DMS 273 (cell line): ENCODE measurements at regions not wholly inside any gene's neighbourhood (a gene's known extent, or its start where the extent isn't known, plus 50 kb on each side); places are given as distances from the start of the nearest gene placed in this dataset.

Experiments used
- DNase-seq: peaks from one replicate; lab custom pipeline; 2025; ENCODE audit not compliant: unreplicated experiment; lab: John Stamatoyannopoulos, UW

DNA sequence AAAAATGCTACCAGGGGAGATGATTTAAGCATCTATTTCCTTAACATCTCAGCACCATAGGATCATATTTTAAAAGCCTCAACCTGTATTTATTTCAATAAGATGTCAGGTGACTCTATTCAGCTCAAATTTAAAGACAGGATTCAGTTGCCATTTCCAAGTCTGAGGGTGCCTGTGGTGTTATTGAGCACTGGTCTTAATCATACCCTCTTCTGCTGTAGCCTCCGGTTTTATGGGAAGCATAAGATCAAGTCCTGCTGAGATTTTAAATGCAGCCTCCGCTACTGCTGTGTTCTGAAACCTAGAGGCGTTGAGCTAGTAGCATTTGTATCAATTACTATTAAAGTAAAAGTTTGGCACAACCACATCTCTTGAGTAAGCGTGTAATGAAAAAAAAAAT lies 185.7 kb upstream of the NWD2 start:
- DNase-seq = no peak

GRCh38 chr4:37066159-37066558 lies 178.4 kb upstream of the NWD2 start:
- DNase-seq = peak; percentile 30

DNA sequence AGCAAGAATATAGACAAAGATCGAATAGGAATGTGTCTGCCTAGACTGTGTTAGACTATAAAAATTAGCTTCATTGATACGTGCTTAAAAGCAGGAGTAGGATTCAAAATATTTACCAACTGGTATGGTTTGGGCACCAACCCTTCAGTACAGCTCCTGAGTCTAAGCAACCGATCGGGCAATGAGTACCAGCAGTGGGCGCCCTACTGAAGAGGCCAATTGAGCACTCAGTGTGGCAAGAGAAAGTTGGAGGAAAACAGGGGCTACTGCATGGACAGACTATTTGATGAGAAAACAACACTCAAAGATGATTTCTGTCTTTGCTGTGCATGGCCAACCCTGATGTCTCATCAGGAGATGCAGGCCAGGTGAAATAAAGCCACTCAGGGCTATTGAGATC lies 176.0 kb upstream of the NWD2 start:
- DNase-seq = no peak

- DNase-seq = no peak
Measured at GRCh38 chr4:37070041-37070440, 174.5 kb upstream of the NWD2 start.

GRCh38 chr4:37071576-37071975 lies 173.0 kb upstream of the NWD2 start:
- no peak for DNase-seq

GRCh38 chr4:37073226-37073840 lies 171.2 kb upstream of the NWD2 start:
- DNase-seq = no peak

GRCh38 chr4:37082912-37083311 lies 161.6 kb upstream of the NWD2 start:
- DNase-seq = no peak

DNA sequence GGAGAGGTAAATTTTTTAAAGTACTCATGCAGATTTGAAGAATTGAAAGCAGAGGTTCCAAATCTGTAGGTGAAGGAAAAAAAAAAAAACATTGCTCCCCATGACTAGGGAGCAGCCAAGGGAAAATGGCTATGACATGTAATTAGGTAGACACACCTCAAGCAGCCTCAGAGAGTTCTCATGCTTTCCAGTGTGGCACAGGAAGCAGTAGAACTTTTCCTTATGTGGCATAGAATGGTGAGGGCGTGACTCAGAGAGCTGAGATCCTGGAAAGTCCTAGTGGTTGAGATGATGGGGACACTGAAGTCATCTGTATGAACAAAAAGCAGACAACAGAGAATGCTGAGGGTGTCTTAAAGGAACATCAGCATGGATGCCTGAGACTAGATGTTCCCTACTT lies 148.6 kb upstream of the NWD2 start:
- no peak for DNase-seq

DNA sequence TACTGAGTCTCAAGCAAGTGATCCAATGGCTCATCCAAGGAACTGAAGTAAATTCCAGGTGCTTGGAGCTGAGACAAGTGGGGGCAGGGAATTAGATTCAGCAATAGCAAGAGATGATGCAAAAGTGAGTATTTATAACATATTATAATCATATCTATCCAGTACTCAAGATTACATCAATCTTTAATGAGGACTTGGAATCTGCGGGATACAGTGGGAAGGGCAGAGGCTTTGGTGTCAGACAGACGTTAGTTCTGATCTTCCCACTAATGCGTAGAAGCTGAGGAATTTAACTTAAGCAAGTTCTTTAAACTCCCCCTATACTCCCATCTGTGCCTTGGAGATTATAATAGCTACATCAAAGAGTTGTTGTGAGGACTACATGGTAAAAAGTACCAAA lies 143.4 kb upstream of the NWD2 start:
- no peak for DNase-seq

DNA sequence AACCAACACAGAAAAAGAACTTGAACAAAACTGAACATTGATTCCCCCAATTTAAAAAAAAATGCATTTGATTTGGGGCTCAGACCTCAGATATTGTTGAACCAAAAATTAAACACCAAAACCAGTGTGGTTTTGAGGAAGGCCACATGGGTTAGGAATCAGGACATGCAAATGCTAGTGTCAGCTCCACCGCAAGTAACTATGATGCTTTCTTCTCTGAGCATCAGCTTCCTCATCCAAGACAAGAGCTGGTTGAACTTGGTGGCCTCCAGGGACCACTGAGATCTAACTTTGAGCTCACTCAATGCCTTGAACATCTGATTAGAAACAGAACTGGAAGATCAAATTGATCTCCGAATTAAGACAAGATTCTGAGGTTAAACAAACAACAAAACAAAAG lies 142.9 kb upstream of the NWD2 start:
- DNase-seq = no peak

DNA sequence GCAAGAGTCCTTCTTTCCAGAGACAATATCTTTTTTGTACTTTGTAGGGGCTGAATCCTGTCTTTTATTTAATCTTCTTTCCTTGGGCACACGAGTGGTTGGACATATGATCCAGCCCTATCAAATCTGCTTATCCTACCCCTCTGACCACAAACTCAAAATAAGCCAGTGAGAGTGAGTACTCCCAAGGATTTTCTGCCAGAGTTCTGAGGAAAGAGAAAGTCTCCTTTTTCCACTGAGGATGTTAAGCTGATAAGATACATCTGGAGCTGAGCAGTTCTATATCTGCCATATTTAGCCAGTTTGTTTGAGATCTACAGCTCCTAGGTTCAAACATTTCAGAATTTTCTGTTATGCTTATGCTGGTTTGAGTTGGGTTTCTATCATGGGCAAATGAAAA lies 134.8 kb upstream of the NWD2 start:
- DNase-seq = no peak

- DNase-seq = peak; percentile 3
Measured at GRCh38 chr4:37124800-37125199, 119.7 kb upstream of the NWD2 start.

- no peak for DNase-seq
Measured at GRCh38 chr4:37126051-37126450, 118.5 kb upstream of the NWD2 start.

- DNase-seq = no peak
Measured at GRCh38 chr4:37130465-37130864, 114.1 kb upstream of the NWD2 start.

GRCh38 chr4:37132351-37132974 lies 112.1 kb upstream of the NWD2 start:
- peak; percentile 7 for DNase-seq

- no peak for DNase-seq
Measured at GRCh38 chr4:37132975-37133360, 111.6 kb upstream of the NWD2 start.

GRCh38 chr4:37138019-37138653 lies 106.4 kb upstream of the NWD2 start:
- no peak for DNase-seq

DNA sequence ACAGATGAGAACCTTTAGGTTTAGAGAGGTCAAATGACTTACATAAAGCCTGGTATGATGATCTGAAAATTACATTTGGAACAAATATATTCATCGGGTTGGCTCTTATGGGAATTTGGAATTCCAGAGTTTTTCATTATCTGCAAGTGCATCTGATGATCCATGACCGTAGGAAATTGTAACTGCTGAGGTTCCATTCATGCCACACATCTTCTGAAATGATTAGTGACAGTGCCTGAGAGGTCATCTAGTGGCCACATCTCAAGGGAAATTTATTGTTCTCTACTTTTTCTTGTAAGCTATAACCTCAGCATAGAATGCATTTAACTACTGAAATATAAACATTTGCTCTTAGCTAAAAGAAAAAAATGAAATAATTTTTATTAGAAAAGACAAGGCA lies 105.8 kb upstream of the NWD2 start:
- DNase-seq = no peak

DNA sequence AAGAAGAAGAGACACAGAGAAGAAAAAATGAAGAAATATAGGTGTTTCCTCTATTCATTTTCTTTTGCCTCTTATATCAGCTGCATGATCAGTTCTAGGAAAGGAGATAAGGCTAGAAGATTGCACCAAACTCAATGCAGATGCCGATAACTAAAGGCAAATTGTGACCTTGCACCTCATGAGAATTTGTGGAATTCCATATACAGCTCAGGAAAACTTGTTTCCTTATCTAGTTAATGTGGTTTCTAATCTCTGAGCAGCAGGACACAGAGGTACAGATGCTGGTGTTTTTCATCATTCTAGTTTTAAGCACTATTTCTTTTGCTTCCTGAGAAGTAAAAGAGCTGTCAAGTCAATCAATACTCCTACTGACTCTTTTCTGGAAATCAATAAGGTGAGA lies 104.6 kb upstream of the NWD2 start:
- no peak for DNase-seq

DNA sequence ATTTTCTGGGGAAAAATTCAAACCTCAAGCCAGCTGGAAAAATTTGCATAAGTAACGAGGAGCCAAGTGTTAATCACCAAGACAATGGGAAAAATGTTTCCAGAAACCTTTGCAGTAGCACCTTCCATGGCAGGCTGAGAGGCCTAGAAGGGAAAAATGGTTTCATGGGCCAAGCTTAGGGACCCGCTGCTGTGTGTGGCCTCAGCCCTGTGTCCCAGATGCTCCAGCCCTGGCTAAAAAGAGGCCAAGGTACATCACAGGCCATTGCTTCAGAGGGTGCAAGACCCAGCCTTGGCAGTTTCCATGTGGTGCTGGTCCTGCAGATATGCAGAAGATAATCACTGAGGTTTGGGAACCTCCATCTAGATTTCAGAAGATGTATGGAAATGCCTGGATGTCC lies 98.3 kb upstream of the NWD2 start:
- no peak for DNase-seq

DNA sequence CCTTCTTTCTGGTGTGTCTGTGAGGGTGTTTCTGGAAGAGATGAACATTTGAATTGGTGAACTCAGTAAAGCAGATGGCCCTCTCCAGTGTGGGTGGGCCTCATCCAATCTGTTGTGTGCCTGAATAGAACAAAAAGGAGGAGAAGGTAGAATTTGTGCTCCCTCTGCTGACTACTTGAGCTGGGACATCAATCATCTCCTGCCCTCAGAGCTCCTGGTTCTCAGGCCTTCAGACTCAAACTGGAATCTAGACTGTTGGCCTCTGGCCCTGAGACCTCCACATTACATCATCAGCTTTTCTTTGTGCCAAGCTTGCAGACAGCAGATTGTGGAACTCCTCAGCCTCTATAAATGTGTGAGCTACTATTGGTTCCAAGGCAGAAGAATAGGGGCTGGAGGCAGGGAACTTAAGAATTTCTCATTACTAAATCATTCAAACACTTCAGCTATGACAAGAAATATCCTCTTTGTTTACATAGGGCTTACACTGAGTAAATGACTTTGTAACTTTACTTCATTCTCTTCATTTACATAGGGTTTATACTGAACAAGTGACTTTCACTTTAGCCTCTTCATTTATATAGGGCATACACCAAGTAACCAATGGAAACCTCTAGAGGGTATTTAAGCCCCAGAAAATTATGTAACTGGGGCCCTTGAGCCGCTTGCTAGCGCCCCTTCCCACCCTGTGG lies 86.9 kb upstream of the NWD2 start:
- DNase-seq = peak; percentile 90

DNA sequence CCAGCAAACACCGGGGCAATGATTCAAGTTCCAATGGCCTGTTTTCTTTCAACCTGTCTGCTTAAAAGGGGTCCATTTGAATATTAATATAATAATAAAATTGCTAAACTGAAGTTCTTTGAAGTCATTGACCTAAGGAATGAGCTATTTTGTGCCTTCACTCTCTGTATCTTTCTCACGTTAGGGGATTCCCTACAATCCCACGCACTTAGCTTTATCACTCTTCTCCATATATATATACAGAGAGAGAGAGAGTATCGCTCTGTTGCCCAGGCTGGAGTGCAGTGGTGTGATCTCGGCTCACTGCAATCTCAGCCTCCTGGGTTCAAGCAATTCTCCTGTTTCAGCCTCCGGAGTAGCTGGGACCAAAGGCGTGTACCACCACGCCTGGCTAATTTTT lies 83.9 kb upstream of the NWD2 start:
- no peak for DNase-seq
